Neural progenitor cell (in vitro differentiated cells): ENCODE measurements at regions not wholly inside any gene's neighbourhood (a gene's known extent, or its start where the extent isn't known, plus 50 kb on each side); places are given as distances from the start of the nearest gene placed in this dataset.

Source experiments
- DNase-seq: peaks from one replicate; pipeline ENCODE4 v3.0.0-alpha.2; 2016; ENCODE audit warnings: low spot score
- H2AFZ ChIP-seq: fragments of 200-600 bp; sonication (generic); replicated peaks from 2 replicates; pipeline ENCODE4 v1.6.1; 2016; ENCODE audit warnings: antibody characterized with exemption
- H3F3A ChIP-seq: fragments of 200-600 bp; sonication (generic); 2 replicates; pipeline ENCODE4 v1.6.1; 2016; ENCODE audit warnings: antibody characterized with exemption, low read depth
- H3K27ac ChIP-seq: fragments of 200-600 bp; sonication (generic); 2 replicates; pipeline ENCODE4 v1.5.1; 2016; ENCODE audit warnings: mild to moderate bottlenecking
- H3K27me3 ChIP-seq: fragments of 200-600 bp; sonication (generic); 2 replicates; pipeline ENCODE4 v1.6.1; 2016; ENCODE audit warnings: mild to moderate bottlenecking, moderate library complexity
- H3K36me3 ChIP-seq: fragments of 200-600 bp; sonication (generic); 2 replicates; pipeline ENCODE4 v1.5.1; 2016
- H3K4me1 ChIP-seq: fragments of 200-600 bp; sonication (generic); 2 replicates; pipeline ENCODE4 v1.6.1; 2016; ENCODE audit warnings: mixed run types
- H3K4me2 ChIP-seq: fragments of 200-600 bp; sonication (generic); 2 replicates; pipeline ENCODE4 v1.6.1; 2016
- H3K4me3 ChIP-seq: fragments of 200-600 bp; sonication (generic); 2 replicates; pipeline ENCODE4 v1.5.1; 2016
- H3K79me2 ChIP-seq: fragments of 200-600 bp; sonication (generic); 2 replicates; pipeline ENCODE4 v1.6.1; 2016; ENCODE audit warnings: low read depth
- H3K9ac ChIP-seq: fragments of 200-600 bp; sonication (generic); 2 replicates; pipeline ENCODE4 v1.6.1; 2016
- H3K9me3 ChIP-seq: fragments of 200-600 bp; sonication (generic); 2 replicates; pipeline ENCODE4 v1.5.1; 2016; ENCODE audit warnings: low read depth
- H4K20me1 ChIP-seq: fragments of 200-600 bp; sonication (generic); 2 replicates; pipeline ENCODE4 v1.6.1; 2016; ENCODE audit warnings: low read depth
- H3K27ac Mint-ChIP-seq: 3 replicates; pipeline ENCODE4 v1.8.0; 2021; ENCODE audit warnings: mixed read lengths
- H3K27me3 Mint-ChIP-seq: 2 replicates; pipeline ENCODE4 v1.8.0; 2022; ENCODE audit warnings: low read depth, mild to moderate bottlenecking, inconsistent platforms, moderate library complexity, mixed read lengths; ENCODE audit not compliant: insufficient read depth
- H3K36me3 Mint-ChIP-seq: 3 replicates; pipeline ENCODE4 v1.8.0; 2021; ENCODE audit warnings: mixed read lengths
- H3K4me1 Mint-ChIP-seq: 3 replicates; pipeline ENCODE4 v1.8.0; 2021; ENCODE audit warnings: mixed read lengths
- H3K4me3 Mint-ChIP-seq: 3 replicates; pipeline ENCODE4 v1.8.0; 2021; ENCODE audit warnings: mild to moderate bottlenecking, moderate library complexity, mixed read lengths
- H3K9me3 Mint-ChIP-seq: 3 replicates; pipeline ENCODE4 v1.8.0; 2020; ENCODE audit warnings: mixed read lengths
- CTCF ChIP-seq: fragments of 200-600 bp; sonication (generic); IDR thresholded peaks from 2 replicates; pipeline ENCODE4 v1.5.1; 2017; ENCODE audit warnings: antibody characterized with exemption, mild to moderate bottlenecking
- EZH2 ChIP-seq: fragments of 200-600 bp; sonication (generic); IDR thresholded peaks from 2 replicates; pipeline ENCODE4 v1.6.1; 2017; ENCODE audit warnings: antibody characterized with exemption, mild to moderate bottlenecking, moderate library complexity
- EZH2phosphoT487 ChIP-seq: fragments of 200-600 bp; sonication (generic); IDR thresholded peaks from 2 replicates; pipeline ENCODE4 v1.6.1; 2017; ENCODE audit warnings: antibody characterized with exemption

- Histone ChIP-seq H3K79me2 (no peaks in the 10 kb centered on the region), H3K27me3 (peaks cover 78% of the 10 kb centered on the region), H3K4me2 (no peak overlapping the region), H3K9me3 (no peaks in the 10 kb centered on the region), H3K9ac (no peak overlapping the region), H3K4me1 (peaks cover 14% of the 10 kb centered on the region), H3K4me3 (no peak overlapping the region), H3K36me3 (no peaks in the 10 kb centered on the region), H3K27ac (no peak overlapping the region), H2AFZ (no peak overlapping the region), H4K20me1 (no peaks in the 10 kb centered on the region), H3F3A (no peaks in the 10 kb centered on the region)
- no peak for TF ChIP-seq EZH2phosphoT487
- TF ChIP-seq EZH2, result no peak
- no peak for TF ChIP-seq CTCF
- H3K27me3 Mint-ChIP-seq, result peaks cover 41% of the 10 kb centered on the region
- peaks cover 23% of the 10 kb centered on the region for H3K9me3 Mint-ChIP-seq
- peaks cover 9% of the 10 kb centered on the region for H3K4me1 Mint-ChIP-seq
- DNase-seq, result no peak
- no peak overlapping the region for H3K4me3 Mint-ChIP-seq
- no peaks in the 10 kb centered on the region for H3K36me3 Mint-ChIP-seq
- no peak overlapping the region for H3K27ac Mint-ChIP-seq
These were observed 111.1 kb downstream of the ADRA2C start for GRCh38 chr4:3877236-3877635.

- peaks cover 36% of the 10 kb centered on the region for H3K27me3 Mint-ChIP-seq
- Histone ChIP-seq H4K20me1 (no peaks in the 10 kb centered on the region), H3F3A (no peaks in the 10 kb centered on the region), H3K4me2 (no peak overlapping the region), H3K4me1 (peaks cover 14% of the 10 kb centered on the region), H2AFZ (no peak overlapping the region), H3K9me3 (no peaks in the 10 kb centered on the region), H3K9ac (no peak overlapping the region), H3K27ac (no peak overlapping the region), H3K4me3 (no peak overlapping the region), H3K79me2 (no peaks in the 10 kb centered on the region), H3K36me3 (no peaks in the 10 kb centered on the region), H3K27me3 (peaks cover 71% of the 10 kb centered on the region)
- no peak overlapping the region for H3K27ac Mint-ChIP-seq
- TF ChIP-seq CTCF (no peak), EZH2phosphoT487 (no peak), EZH2 (no peak)
- no peak overlapping the region for H3K4me3 Mint-ChIP-seq
- no peak for DNase-seq
- no peaks in the 10 kb centered on the region for H3K36me3 Mint-ChIP-seq
- H3K9me3 Mint-ChIP-seq, result peaks cover 23% of the 10 kb centered on the region
- peaks cover 8% of the 10 kb centered on the region for H3K4me1 Mint-ChIP-seq
These were observed 111.7 kb downstream of the ADRA2C start for GRCh38 chr4:3877868-3878267.

- no peak overlapping the region for H3K4me2 ChIP-seq
- H3K4me3 Mint-ChIP-seq, result no peak overlapping the region
- peaks cover 23% of the 10 kb centered on the region for H3K9me3 Mint-ChIP-seq
These were observed 112.5 kb downstream of the ADRA2C start for GRCh38 chr4:3878678-3879077.

More at GRCh38 chr4:3878678-3879077, 112.5 kb downstream of the ADRA2C start:
- no peaks in the 10 kb centered on the region for H3F3A ChIP-seq
- TF ChIP-seq EZH2 (no peak), EZH2phosphoT487 (no peak), CTCF (no peak)
- no peak overlapping the region for H3K27ac ChIP-seq
- Mint-ChIP-seq H3K27ac (no peak overlapping the region), H3K27me3 (peaks cover 29% of the 10 kb centered on the region), H3K4me1 (peaks cover 5% of the 10 kb centered on the region), H3K36me3 (no peaks in the 10 kb centered on the region)
- peaks cover 7% of the 10 kb centered on the region for H3K4me1 ChIP-seq
- H4K20me1 ChIP-seq, result no peaks in the 10 kb centered on the region
- H3K36me3 ChIP-seq, result no peaks in the 10 kb centered on the region
- DNase-seq, result no peak
- no peaks in the 10 kb centered on the region for H3K79me2 ChIP-seq
- H3K4me3 ChIP-seq, result no peak overlapping the region
- peaks cover 67% of the 10 kb centered on the region for H3K27me3 ChIP-seq
- H2AFZ ChIP-seq, result no peak overlapping the region
- no peaks in the 10 kb centered on the region for H3K9me3 ChIP-seq
- H3K9ac ChIP-seq, result no peak overlapping the region
